Type B pancreatic cell (in vitro differentiated cells): ENCODE measurements at regions not wholly inside any gene's neighbourhood (a gene's known extent, or its start where the extent isn't known, plus 50 kb on each side); places are given as distances from the start of the nearest gene placed in this dataset.

ENCODE experiments used
- DNase-seq: peaks from one replicate; pipeline ENCODE4 v3.0.0; 2021; ENCODE audit warnings: mixed read lengths; ENCODE audit not compliant: unreplicated experiment; ENCODE audit errors: extremely low spot score
- H3K27ac Mint-ChIP-seq: 2 replicates; pipeline ENCODE4 v1.8.0; 2021; ENCODE audit warnings: mild to moderate bottlenecking, mixed read lengths
- H3K27me3 Mint-ChIP-seq: 2 replicates; pipeline ENCODE4 v1.8.0; 2021; ENCODE audit warnings: mixed read lengths
- H3K36me3 Mint-ChIP-seq: 2 replicates; pipeline ENCODE4 v1.8.0; 2021; ENCODE audit warnings: mixed read lengths
- H3K4me1 Mint-ChIP-seq: one replicate; pipeline ENCODE4 v1.8.0; 2021; ENCODE audit warnings: mixed read lengths; ENCODE audit not compliant: unreplicated experiment
- H3K4me3 Mint-ChIP-seq: 2 replicates; pipeline ENCODE4 v1.8.0; 2021; ENCODE audit warnings: mild to moderate bottlenecking, mixed read lengths
- H3K9me3 Mint-ChIP-seq: 2 replicates; pipeline ENCODE4 v1.8.0; 2021; ENCODE audit warnings: mixed read lengths
- TF ChIP-seq, protein P1 (sequence below): fragments of 200-600 bp; sonication (generic); conservative IDR thresholded peaks from 2 replicates; pipeline ENCODE4 v1.5.0; 2021; ENCODE audit warnings: antibody characterized with exemption, mild to moderate bottlenecking

GRCh38 chr2:239716536-239717318 is 308.4 kb downstream of the NDUFA10 start:
- TF ChIP-seq, protein P1, sequence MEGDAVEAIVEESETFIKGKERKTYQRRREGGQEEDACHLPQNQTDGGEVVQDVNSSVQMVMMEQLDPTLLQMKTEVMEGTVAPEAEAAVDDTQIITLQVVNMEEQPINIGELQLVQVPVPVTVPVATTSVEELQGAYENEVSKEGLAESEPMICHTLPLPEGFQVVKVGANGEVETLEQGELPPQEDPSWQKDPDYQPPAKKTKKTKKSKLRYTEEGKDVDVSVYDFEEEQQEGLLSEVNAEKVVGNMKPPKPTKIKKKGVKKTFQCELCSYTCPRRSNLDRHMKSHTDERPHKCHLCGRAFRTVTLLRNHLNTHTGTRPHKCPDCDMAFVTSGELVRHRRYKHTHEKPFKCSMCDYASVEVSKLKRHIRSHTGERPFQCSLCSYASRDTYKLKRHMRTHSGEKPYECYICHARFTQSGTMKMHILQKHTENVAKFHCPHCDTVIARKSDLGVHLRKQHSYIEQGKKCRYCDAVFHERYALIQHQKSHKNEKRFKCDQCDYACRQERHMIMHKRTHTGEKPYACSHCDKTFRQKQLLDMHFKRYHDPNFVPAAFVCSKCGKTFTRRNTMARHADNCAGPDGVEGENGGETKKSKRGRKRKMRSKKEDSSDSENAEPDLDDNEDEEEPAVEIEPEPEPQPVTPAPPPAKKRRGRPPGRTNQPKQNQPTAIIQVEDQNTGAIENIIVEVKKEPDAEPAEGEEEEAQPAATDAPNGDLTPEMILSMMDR = no peak
- peaks cover 4% of the 10 kb centered on the region for H3K9me3 Mint-ChIP-seq
- H3K4me1 Mint-ChIP-seq = peaks cover 20% of the 10 kb centered on the region
- no peaks in the 10 kb centered on the region for H3K36me3 Mint-ChIP-seq
- peak overlapping the region; percentile 49 for H3K27ac Mint-ChIP-seq
- peak; percentile 62 for DNase-seq
- H3K27me3 Mint-ChIP-seq = no peaks in the 10 kb centered on the region
- peak overlapping the region; percentile 57 for H3K4me3 Mint-ChIP-seq

GRCh38 chr2:239716009-239716408 is 309.1 kb downstream of the NDUFA10 start:
- Mint-ChIP-seq H3K36me3 (no peaks in the 10 kb centered on the region), H3K4me3 (no peak overlapping the region), H3K27ac (peak overlapping the region; percentile 9), H3K4me1 (peaks cover 20% of the 10 kb centered on the region), H3K27me3 (peaks cover under 1% of the 10 kb centered on the region), H3K9me3 (peaks cover 4% of the 10 kb centered on the region)
- DNase-seq = no peak
- TF ChIP-seq, protein P1 = no peak

DNA sequence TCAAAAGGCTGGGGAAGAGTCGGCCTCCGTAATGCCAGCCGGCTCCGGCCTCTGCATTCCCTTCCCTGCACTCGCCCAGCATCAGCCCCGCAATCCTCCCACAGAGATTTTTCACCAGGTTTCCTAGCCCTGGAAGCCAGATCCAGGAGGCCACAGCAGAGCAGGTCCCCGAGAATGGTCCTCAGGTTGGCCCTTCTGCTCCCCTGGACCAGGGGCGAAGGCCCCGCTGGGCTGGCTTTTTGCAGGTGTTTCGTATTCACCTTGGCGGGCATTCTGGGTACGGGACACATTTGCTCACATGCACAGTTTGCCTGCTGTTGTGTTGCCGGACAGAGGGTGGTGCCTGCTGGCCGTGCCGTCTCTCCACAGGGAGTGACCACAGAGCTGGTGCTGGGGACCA is 309.5 kb downstream of the NDUFA10 start:
- Mint-ChIP-seq H3K27me3 (peaks cover 3% of the 10 kb centered on the region), H3K4me1 (peaks cover 20% of the 10 kb centered on the region), H3K4me3 (no peak overlapping the region), H3K9me3 (peaks cover 4% of the 10 kb centered on the region), H3K36me3 (no peaks in the 10 kb centered on the region), H3K27ac (peak overlapping the region; percentile 9)
- TF ChIP-seq, protein P1 = no peak
- DNase-seq = peak; percentile 63

GRCh38 chr2:239715202-239715601 is 309.9 kb downstream of the NDUFA10 start:
- Mint-ChIP-seq H3K27me3 (peaks cover 3% of the 10 kb centered on the region), H3K4me1 (peaks cover 20% of the 10 kb centered on the region), H3K36me3 (no peaks in the 10 kb centered on the region), H3K4me3 (no peak overlapping the region), H3K9me3 (peaks cover 4% of the 10 kb centered on the region), H3K27ac (no peak overlapping the region)
- peak; percentile 57 for DNase-seq
- TF ChIP-seq, protein P1 = no peak

DNA sequence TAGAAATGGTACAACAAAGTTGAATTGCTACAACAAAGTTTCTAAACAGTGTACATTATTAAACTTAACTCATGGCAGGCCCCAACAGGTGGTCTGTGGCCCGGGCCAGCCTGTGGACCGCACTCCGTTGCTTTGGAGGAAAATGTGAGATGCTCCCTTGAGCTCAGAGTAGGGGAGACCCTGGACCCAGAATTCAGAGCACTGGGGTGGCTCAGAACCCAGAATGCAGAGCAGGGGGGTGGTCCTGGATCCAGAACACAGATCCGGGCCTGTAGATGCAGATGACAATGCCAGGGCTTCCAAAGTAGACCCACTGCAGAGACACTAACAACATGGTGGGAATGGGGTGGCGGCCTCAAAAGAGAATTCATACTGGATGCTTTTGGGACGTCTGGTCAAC is 311.0 kb downstream of the NDUFA10 start:
- H3K36me3 Mint-ChIP-seq = no peaks in the 10 kb centered on the region
- H3K4me3 Mint-ChIP-seq = no peak overlapping the region
- TF ChIP-seq, protein P1 = no peak
- no peak overlapping the region for H3K27ac Mint-ChIP-seq
- H3K27me3 Mint-ChIP-seq = peaks cover 3% of the 10 kb centered on the region
- H3K9me3 Mint-ChIP-seq = peaks cover 4% of the 10 kb centered on the region
- peak; percentile 29 for DNase-seq
- H3K4me1 Mint-ChIP-seq = peaks cover 20% of the 10 kb centered on the region
